GM12891 (cell line): ENCODE measurements at regions not wholly inside any gene's neighbourhood (a gene's known extent, or its start where the extent isn't known, plus 50 kb on each side); places are given as distances from the start of the nearest gene placed in this dataset.

Experiments
- POLR2A ChIP-seq: IDR thresholded peaks from 2 replicates; pipeline ENCODE4 v1.6.1; 2011; ENCODE audit warnings: low read depth, low read length, control low read depth
- POLR2AphosphoS5 ChIP-seq: IDR thresholded peaks from 2 replicates; pipeline ENCODE4 v1.6.1; 2011; ENCODE audit warnings: low read depth, low read length, control low read depth
- POU2F2 ChIP-seq: IDR thresholded peaks from 2 replicates; pipeline ENCODE4 v1.6.1; 2011; ENCODE audit warnings: low read depth, mild to moderate bottlenecking, control low read depth, low read length, moderate library complexity
- TAF1 ChIP-seq: IDR thresholded peaks from 2 replicates; pipeline ENCODE4 v1.6.1; 2011; ENCODE audit warnings: low read depth, low read length, control low read depth

DNA sequence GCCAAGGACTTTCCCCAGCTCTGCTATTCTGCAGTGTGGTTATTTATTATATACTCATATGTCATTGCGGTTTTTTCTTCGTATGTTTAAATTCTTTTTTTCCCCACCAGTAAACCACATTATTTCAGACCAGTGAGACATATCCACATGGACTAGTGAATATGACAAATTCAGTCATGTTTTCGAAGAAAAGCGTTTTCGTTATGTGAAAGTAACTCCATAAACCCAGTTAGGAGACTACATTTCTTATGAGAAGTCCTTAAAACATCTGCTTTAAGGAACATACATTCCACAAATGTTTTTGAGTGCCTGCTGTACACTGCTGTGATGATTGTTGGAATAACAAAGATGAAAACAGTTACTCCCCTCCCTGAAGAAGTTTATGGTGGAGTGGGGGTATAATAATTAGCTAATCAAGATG lies 591.8 kb upstream of the CLINT1 start:
- TF ChIP-seq POLR2AphosphoS5: no peak
- no peak for TF ChIP-seq TAF1
- no peak for TF ChIP-seq POLR2A
- no peak for TF ChIP-seq POU2F2
